ENCODE measurements at regions not wholly inside any gene's neighbourhood (a gene's known extent, or its start where the extent isn't known, plus 50 kb on each side); places are given as distances from the start of the nearest gene placed in this dataset.

DNA sequence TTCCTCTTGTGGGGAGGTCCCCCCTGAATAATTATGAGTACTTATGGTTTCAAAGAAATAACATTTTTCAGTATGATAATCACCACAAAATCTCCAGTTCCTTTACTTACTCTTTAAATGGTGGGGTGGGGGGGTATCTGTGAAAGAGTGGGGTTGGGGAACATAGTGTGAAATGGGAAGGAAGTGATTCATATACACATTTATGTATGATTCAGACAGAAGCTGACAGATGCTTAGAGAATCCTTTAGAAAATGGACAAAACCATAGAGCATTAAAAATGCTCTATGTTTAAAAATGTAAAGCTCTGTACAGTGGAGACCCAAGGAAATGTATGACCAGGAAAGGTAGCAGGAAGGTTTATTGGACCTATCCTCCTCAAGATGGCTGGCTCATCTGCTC lies 267.5 kb upstream of the GRIA1 start (continued):
- TF ChIP-seq, protein P1, sequence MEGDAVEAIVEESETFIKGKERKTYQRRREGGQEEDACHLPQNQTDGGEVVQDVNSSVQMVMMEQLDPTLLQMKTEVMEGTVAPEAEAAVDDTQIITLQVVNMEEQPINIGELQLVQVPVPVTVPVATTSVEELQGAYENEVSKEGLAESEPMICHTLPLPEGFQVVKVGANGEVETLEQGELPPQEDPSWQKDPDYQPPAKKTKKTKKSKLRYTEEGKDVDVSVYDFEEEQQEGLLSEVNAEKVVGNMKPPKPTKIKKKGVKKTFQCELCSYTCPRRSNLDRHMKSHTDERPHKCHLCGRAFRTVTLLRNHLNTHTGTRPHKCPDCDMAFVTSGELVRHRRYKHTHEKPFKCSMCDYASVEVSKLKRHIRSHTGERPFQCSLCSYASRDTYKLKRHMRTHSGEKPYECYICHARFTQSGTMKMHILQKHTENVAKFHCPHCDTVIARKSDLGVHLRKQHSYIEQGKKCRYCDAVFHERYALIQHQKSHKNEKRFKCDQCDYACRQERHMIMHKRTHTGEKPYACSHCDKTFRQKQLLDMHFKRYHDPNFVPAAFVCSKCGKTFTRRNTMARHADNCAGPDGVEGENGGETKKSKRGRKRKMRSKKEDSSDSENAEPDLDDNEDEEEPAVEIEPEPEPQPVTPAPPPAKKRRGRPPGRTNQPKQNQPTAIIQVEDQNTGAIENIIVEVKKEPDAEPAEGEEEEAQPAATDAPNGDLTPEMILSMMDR (IDR thresholded peaks at IDR 0.05; ENCODE audit: control extremely low read depth in 1 of 3, insufficient read depth in 1 of 3, low read depth in 1 of 3, low read length in 3 of 3): no peak
- no peak for TF ChIP-seq TCF12 (IDR thresholded peaks at IDR 0.05; ENCODE audit: low read depth, low read length)
- TF ChIP-seq SUZ12 (IDR thresholded peaks at IDR 0.05; ENCODE audit: low read length): no peak
- no peak for TF ChIP-seq GTF2F1 (IDR thresholded peaks at IDR 0.05; ENCODE audit: borderline replicate concordance, low read depth, low read length)
- no peak for TF ChIP-seq JUND (IDR thresholded peaks at IDR 0.05; ENCODE audit: low read length)
- no peak for TF ChIP-seq SAP30 (IDR thresholded peaks at IDR 0.05; ENCODE audit: insufficient read depth, insufficient replicate concordance, low read length)
